ENCODE measurements at regions not wholly inside any gene's neighbourhood (a gene's known extent, or its start where the extent isn't known, plus 50 kb on each side); places are given as distances from the start of the nearest gene placed in this dataset.

GRCh38 chr5:81908044-81908443, 63.8 kb upstream of the ATG10 start:
- TF ChIP-seq POLR2AphosphoS5 (IDR thresholded peaks at IDR 0.05; ENCODE audit: low read depth) (no peak), CTCF (IDR thresholded peaks at IDR 0.05; ENCODE audit: insufficient read depth, low read length) (no peak), GABPA (IDR thresholded peaks at IDR 0.05; ENCODE audit: low read depth) (no peak), REST (IDR thresholded peaks at IDR 0.05; ENCODE audit: insufficient replicate concordance, low read depth) (no peak), SPI1 (IDR thresholded peaks at IDR 0.05; ENCODE audit: borderline replicate concordance, low read depth) (no peak)
